GOT3 (cell line): ENCODE measurements at regions not wholly inside any gene's neighbourhood (a gene's known extent, or its start where the extent isn't known, plus 50 kb on each side); places are given as distances from the start of the nearest gene placed in this dataset.

Source experiments
- DNase-seq: peaks from one replicate; lab custom pipeline; 2025; ENCODE audit warnings: mixed read lengths; lab: John Stamatoyannopoulos, UW

- DNase-seq = no peak
These were observed 265.4 kb downstream of the FOXD2 start for GRCh38 chr1:47703156-47703825.

- DNase-seq = no peak
These were observed 266.2 kb downstream of the FOXD2 start for GRCh38 chr1:47703981-47704596.

- DNase-seq = no peak
These were observed 267.8 kb downstream of the FOXD2 start for GRCh38 chr1:47705517-47706130.

GRCh38 chr1:47707503-47707902 lies 269.7 kb downstream of the FOXD2 start:
- DNase-seq = no peak

GRCh38 chr1:47708019-47708535 lies 270.2 kb downstream of the FOXD2 start:
- no peak for DNase-seq

- no peak for DNase-seq
These were observed 270.8 kb downstream of the FOXD2 start for GRCh38 chr1:47708658-47709018.

- no peak for DNase-seq
These were observed 271.4 kb downstream of the FOXD2 start for GRCh38 chr1:47709019-47709871.

GRCh38 chr1:47709872-47710231 lies 272.0 kb downstream of the FOXD2 start:
- no peak for DNase-seq

- peak; percentile 24 for DNase-seq
These were observed 272.7 kb downstream of the FOXD2 start for GRCh38 chr1:47710329-47711071.
